ENCODE measurements at regions not wholly inside any gene's neighbourhood (a gene's known extent, or its start where the extent isn't known, plus 50 kb on each side); places are given as distances from the start of the nearest gene placed in this dataset.

DNA sequence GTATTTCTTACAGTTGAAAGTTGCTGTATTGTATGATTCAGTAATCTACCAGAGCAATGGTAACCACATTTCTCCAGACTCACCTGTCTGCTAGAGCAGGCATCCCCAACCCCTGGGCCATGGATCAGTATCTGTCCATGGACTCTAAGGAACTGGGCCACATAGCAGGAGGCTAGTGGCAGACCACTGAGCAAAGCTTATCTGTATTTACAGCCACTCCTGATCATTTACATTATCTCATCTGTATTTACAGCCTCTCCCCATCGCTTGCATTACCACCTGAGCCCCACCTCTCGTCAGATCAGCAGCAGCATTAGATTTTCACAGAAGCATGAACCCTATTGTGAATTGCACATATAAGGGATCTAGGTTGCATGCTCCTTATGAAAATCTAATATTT lies 60.3 kb upstream of the MANEA start:
- Histone ChIP-seq H3K27ac (no peak overlapping the region), H3K9ac (no peak overlapping the region), H3F3A (ENCODE audit: low read depth) (no peaks in the 10 kb centered on the region), H3K36me3 (no peaks in the 10 kb centered on the region), H3K27me3 (no peaks in the 10 kb centered on the region), H3K4me3 (no peak overlapping the region), H3K4me1 (no peaks in the 10 kb centered on the region), H3K9me3 (ENCODE audit: low read depth) (no peaks in the 10 kb centered on the region), H3K79me2 (ENCODE audit: low read depth) (no peaks in the 10 kb centered on the region), H2AFZ (replicated peaks) (no peak overlapping the region), H3K4me2 (no peak overlapping the region), H4K20me1 (ENCODE audit: low read depth) (no peaks in the 10 kb centered on the region)
- DNase-seq (ENCODE audit: low spot score) = no peak
- H3K27ac Mint-ChIP-seq = no peak overlapping the region
- no peaks in the 10 kb centered on the region for H3K36me3 Mint-ChIP-seq
- H3K9me3 Mint-ChIP-seq = no peaks in the 10 kb centered on the region
- H3K4me1 Mint-ChIP-seq = peaks cover 4% of the 10 kb centered on the region
- TF ChIP-seq EZH2 (IDR thresholded peaks at IDR 0.05) (no peak), EZH2phosphoT487 (IDR thresholded peaks at IDR 0.05) (no peak), CTCF (IDR thresholded peaks at IDR 0.05) (no peak)
- H3K4me3 Mint-ChIP-seq = no peak overlapping the region
- H3K27me3 Mint-ChIP-seq (ENCODE audit: insufficient read depth, low read depth) = no peaks in the 10 kb centered on the region

DNA sequence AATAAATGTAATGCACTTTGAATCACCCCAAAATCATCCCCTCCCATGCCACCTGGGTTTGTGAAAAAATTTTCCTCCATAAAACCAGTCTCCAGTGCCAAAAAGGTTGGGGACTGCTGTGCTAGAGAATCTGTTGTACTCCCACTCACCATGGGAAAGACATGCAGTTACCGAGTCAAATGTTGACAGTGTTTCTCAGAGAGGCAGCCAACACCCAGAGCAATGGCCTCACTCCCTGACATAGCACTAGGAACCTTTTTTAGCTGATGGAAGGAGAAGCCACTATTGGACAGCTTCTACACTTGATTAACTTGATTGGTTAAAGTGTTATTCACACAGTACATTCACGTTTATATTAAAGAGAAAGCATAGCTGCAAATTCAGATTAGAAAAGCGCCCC lies 59.8 kb upstream of the MANEA start:
- Mint-ChIP-seq H3K4me3 (no peak overlapping the region), H3K27ac (no peak overlapping the region), H3K4me1 (peaks cover 4% of the 10 kb centered on the region)

GRCh38 chr6:95518630-95519227 lies 58.6 kb upstream of the MANEA start:
- TF ChIP-seq CTCF (IDR thresholded peaks at IDR 0.05) (no peak), EZH2phosphoT487 (IDR thresholded peaks at IDR 0.05) (no peak), EZH2 (IDR thresholded peaks at IDR 0.05) (no peak)
- Histone ChIP-seq H3K4me3 (no peak overlapping the region), H3K9me3 (ENCODE audit: low read depth) (no peaks in the 10 kb centered on the region), H3K79me2 (ENCODE audit: low read depth) (no peaks in the 10 kb centered on the region), H3K27me3 (no peaks in the 10 kb centered on the region), H2AFZ (replicated peaks) (no peak overlapping the region), H3K36me3 (no peaks in the 10 kb centered on the region), H3K4me2 (no peak overlapping the region), H3K9ac (no peak overlapping the region), H3F3A (ENCODE audit: low read depth) (no peaks in the 10 kb centered on the region), H4K20me1 (ENCODE audit: low read depth) (no peaks in the 10 kb centered on the region), H3K4me1 (no peaks in the 10 kb centered on the region), H3K27ac (no peak overlapping the region)
- Mint-ChIP-seq H3K9me3 (no peaks in the 10 kb centered on the region), H3K4me1 (no peaks in the 10 kb centered on the region), H3K27ac (no peak overlapping the region), H3K36me3 (no peaks in the 10 kb centered on the region), H3K27me3 (ENCODE audit: insufficient read depth, low read depth) (no peaks in the 10 kb centered on the region), H3K4me3 (no peak overlapping the region)
- no peak for DNase-seq (ENCODE audit: low spot score)

More for the DNA sequence above, 59.8 kb upstream of the MANEA start:
- H4K20me1 ChIP-seq (ENCODE audit: low read depth) = no peaks in the 10 kb centered on the region
- TF ChIP-seq CTCF (IDR thresholded peaks at IDR 0.05) (no peak), EZH2 (IDR thresholded peaks at IDR 0.05) (no peak), EZH2phosphoT487 (IDR thresholded peaks at IDR 0.05) (no peak)
- H3K79me2 ChIP-seq (ENCODE audit: low read depth) = no peaks in the 10 kb centered on the region
- no peaks in the 10 kb centered on the region for H3K27me3 Mint-ChIP-seq (ENCODE audit: insufficient read depth, low read depth)
- no peak overlapping the region for H3K9ac ChIP-seq
- H3K27me3 ChIP-seq = no peaks in the 10 kb centered on the region
- H3K9me3 Mint-ChIP-seq = no peaks in the 10 kb centered on the region
- no peaks in the 10 kb centered on the region for H3K36me3 Mint-ChIP-seq
- H3K4me3 ChIP-seq = no peak overlapping the region
- H3K4me1 ChIP-seq = no peaks in the 10 kb centered on the region
- no peaks in the 10 kb centered on the region for H3K36me3 ChIP-seq
- no peaks in the 10 kb centered on the region for H3F3A ChIP-seq (ENCODE audit: low read depth)
- no peaks in the 10 kb centered on the region for H3K9me3 ChIP-seq (ENCODE audit: low read depth)
- no peak overlapping the region for H2AFZ ChIP-seq (replicated peaks)
- DNase-seq (ENCODE audit: low spot score) = no peak
- H3K27ac ChIP-seq = no peak overlapping the region
- H3K4me2 ChIP-seq = no peak overlapping the region

All from neural progenitor cell (in vitro differentiated cells).